ENCODE measurements at regions not wholly inside any gene's neighbourhood (a gene's known extent, or its start where the extent isn't known, plus 50 kb on each side); places are given as distances from the start of the nearest gene placed in this dataset.
"Not testable (repeated sequence)": the region's sequence is repeated elsewhere in the genome, so short reads cannot be mapped to it uniquely, and the experiment has no call there.

- TF ChIP-seq POLR2AphosphoS5, CTCF, POLR2A (IDR thresholded peaks at IDR 0.05): not testable (repeated sequence)
These were observed 244.1 kb upstream of the RGMA start for GRCh38 chr15:93333126-93333525.
